DMS114 treated with DMSO at 0.1 percent for 48 hours (cell line): ENCODE measurements at regions not wholly inside any gene's neighbourhood (a gene's known extent, or its start where the extent isn't known, plus 50 kb on each side); places are given as distances from the start of the nearest gene placed in this dataset.
"Not testable (repeated sequence)": the region's sequence is repeated elsewhere in the genome, so short reads cannot be mapped to it uniquely, and the experiment has no call there.

Experiments used
- DNase-seq: peaks from one replicate; lab custom pipeline; 2025; ENCODE audit not compliant: unreplicated experiment; lab: John Stamatoyannopoulos, UW

DNA sequence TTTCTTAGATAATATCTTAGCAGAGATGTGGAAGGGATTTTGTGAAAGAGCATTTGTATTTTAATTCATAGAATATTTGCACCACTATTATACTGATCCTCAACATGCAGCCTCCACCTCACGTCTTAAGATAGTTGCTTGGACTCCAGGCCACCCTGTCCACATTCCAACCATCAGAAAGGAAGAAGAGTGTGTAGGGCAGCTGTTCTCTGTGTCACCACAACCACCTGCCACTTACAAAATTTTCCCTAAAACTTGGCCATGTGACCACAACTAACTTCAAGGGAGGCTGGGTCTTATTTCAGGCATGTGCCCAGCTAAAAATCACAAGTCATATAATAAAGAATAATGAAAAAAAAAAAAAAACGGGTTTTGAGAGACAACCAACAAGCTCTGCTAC is 528.1 kb downstream of the RAB28 start:
- DNase-seq: no peak

DNA sequence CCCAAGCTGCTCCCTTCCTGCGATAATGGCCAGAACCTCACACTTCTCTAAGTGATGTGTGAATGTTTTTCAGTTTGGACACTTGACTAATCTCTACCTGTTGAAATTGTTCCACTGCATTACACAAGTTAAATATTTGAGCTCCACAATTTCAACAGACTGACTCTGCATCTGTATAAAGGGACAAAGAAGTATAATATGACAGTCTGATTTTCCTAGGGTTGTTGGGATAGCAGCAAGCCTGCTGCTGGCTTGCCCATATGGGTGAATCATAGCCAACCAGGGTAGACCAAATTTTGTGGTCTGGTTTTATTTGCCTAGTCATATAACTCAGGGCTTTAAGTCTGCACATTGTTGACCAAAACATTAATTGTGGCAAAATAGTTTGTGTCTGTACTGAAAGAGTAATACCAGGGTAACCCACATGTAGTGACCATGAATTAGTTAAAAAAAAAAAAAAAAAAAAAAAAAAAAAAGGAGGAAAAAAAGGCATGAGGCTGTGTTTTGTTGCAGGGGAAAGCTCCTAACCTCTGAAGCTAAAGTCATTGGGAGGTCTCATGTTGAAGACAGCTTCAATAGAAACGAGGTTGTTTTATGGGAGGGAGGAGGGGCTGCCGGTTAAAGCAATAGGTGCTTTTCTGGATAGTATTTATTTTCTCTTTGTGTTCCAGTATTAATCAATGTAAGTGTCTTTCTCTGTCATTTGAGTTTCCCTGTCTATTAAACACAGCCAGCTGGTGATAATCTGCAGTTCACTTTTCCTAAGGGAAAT is 534.2 kb downstream of the RAB28 start:
- no peak for DNase-seq

DNA sequence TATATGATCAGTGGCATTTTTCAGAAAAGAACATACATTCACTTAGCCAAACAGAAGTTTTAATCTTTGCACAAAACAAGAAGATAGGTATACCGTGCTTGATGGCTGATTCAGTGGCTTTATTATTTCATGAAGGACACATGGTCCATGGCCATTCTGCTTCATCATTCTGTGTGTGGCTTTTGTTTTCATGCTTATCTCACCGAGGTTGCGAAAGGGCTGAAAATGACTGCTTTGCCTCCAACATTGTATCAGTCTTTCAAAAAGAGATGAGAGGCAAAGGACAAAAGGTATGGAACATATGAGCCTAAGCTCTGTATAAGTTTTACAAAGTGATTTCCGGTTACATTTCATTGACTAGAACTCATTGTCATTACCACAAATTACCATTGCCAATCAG is 541.1 kb downstream of the RAB28 start:
- no peak for DNase-seq

DNA sequence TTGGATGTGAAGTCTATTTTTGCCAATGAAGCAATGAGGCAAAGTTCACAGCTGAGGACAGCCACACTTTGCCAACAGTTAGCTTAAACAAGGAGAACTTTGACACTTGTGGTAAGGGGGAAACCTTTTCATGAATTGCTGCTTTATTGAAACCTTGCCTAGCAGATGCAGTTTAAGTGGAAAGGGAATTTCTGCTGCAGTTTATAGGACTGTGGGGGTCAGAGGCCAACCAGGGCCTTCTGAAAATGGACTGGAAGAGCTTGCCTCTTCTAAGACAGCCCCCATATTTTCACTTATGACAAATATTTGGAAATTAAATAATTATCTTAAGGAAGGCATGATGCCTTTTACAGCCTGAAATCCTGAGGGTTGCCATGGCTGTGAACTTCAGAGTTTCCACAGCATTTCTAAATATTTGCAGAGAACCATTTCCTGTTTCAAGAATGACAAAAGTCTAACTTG is 550.3 kb downstream of the RAB28 start:
- no peak for DNase-seq

DNA sequence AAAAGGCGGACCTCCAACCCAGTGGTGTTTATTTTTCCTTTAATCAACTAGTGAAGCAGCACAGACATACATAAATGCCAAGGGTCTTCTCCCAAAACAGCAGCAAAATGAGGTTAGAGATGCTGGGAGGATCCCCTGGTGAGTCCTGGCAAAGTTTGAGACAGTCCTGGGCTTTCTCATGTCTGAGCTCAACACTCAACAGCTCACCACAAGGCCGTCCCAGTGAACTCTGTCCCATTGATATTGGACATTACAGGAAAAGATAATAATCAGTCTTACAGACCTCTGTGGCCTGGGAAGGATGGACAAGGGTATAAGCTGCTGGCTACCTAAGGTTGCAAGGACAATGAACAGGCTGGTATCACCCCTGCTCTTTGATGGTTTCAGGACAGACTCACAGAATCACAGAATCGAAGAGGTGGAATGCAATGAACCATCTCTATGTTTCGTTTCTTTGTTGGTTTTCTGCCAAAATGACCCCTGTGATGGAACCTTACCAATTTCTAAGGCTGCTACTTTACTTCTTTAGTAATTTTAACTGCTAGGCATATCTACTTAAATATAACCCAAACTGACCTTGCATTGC is 551.8 kb downstream of the RAB28 start:
- no peak for DNase-seq

DNA sequence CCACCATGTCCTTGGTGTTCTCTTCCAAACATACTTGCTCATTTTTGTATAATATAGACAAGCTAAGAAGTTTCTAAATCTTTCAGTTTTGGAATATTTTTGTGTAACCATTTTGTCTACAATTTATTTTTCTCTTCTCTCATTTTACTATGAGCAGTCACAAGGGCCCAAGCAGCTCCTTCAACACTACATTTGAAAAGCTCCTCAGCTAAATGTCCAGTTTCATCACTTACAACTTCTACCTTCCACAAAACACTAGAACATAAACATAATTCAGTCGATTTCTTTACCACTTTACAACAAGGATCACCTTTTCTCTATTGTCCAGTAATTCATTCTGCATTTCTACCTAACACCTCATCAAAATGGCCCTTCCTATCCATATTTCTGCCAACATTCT is 554.4 kb downstream of the RAB28 start:
- no peak for DNase-seq

DNA sequence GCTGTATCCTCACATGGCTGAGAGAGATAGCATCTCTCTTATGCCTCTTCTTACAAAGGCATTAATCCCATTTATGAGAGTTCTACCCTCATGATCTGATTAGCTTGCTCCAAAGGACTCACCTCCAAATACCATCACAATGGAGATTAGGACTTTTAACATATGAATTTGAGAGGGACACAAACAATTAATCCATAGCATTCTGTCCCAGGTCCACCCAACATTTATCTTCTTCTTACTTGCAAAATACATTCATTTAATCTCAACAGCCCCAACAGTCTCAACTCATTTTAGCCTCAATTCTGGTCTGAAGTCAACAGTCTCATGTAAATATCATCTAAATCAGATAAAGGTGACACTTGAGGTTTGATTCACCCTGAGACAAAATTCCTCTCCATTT is 555.4 kb downstream of the RAB28 start:
- no peak for DNase-seq

DNA sequence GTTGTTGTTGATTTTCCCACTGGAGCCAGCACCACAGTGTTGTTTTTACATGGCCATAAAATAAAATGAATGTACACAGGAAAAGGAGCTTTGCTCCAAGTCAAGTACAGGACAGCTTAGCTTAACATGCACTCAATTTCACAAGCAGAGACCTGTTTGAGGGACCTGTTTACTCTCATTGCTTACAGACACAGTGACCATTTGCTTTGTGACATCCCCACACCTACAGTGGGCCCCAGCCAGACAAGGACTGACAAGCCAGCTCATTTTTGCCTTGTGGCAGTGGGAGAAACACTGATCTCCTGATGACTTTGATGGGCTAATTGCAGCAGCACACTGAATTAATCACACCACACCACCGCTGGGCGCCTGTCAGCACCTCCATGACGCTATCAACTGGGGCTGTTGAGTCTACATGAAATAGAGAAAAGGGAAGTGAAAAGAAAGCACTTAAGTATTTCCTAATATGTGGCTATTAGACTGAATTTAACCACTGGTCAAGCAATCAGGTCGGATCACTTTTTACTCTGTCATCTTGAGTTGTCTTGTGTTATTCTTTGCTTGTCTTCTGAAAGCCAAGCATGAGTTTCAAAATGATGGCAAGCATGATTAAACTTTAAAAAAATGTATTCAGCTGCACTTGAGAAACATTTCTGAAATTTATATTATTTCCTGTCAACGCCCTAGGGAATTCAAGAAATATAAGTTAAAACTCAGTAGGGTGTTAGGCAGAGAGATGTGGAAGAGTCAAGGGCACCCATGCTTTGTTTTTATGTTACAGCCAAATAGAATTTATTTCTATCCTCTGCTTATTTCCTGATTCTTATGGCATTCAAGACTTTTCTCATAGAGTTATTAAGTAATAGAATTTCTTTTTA is 557.7 kb downstream of the RAB28 start:
- no peak for DNase-seq

DNA sequence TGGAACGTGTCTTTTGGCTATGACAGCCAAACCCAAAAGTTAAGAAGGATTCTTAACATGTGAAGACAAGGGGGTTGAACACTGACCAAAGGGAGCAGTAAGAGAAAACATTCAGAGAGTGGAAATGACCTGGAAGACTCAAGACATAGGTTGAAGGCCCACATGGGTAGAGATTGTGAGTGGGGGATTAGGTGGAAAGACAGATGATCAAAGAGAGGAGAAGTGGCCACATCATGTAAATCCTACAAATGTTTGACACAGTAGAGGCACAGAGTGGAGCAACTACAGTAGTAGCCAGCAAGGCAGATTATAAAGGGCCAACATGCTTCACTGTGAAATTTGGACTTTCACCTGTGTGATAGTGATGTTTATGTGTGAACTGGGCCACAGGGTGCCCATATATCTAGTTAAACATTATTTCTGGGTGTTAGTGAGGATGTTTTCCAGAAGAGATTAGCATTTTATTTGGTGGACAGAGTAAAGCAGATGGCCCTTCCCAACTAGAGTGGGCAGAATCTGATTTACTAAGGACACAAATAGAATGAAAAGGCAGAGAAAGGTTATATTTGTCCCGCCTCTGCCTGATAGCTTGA is 559.3 kb downstream of the RAB28 start:
- no peak for DNase-seq

DNA sequence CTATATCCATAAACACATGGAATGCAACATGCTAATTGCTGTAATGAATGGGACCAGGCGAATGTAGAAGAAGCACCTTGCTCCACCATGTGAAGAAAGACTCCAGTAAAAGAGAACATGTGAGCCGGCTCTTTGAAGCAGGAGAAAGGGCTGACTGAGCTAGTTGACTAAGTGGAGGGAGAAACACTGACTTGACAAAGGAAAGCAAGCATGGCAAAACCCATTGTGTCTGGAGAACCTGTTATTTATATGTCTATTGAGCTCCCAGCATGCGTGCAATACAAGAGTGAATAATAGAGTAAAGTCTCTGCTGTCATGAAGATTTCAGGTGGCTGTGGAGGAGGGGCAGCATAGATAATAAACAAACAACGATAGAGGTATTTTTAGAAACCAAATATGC is 559.9 kb downstream of the RAB28 start:
- DNase-seq: no peak

DNA sequence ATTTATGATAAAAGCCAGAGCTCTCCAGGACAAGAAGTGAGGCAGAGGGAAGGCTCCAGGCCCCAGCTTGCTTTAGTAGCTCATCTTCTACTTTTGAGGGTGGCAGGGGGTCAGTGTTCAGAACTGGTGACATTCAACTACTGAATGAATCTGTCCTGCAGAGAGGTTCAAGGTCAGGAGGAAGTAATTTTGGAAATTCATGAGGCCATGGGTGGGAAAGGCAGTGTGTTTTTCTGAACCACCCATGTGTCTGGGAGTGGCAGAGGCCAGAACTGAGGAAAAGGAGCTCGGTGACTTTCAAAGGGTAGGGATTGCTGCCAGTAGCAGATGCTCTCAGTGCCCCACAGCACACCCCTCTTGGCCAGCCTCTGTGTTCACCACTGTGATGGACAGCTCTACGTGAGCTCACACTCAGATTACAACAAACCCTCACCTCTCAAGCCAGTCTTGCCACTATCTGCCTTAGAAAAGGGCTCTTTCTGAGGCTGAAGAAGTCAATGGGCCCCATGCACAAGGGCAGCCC is 571.2 kb downstream of the RAB28 start:
- no peak for DNase-seq

DNA sequence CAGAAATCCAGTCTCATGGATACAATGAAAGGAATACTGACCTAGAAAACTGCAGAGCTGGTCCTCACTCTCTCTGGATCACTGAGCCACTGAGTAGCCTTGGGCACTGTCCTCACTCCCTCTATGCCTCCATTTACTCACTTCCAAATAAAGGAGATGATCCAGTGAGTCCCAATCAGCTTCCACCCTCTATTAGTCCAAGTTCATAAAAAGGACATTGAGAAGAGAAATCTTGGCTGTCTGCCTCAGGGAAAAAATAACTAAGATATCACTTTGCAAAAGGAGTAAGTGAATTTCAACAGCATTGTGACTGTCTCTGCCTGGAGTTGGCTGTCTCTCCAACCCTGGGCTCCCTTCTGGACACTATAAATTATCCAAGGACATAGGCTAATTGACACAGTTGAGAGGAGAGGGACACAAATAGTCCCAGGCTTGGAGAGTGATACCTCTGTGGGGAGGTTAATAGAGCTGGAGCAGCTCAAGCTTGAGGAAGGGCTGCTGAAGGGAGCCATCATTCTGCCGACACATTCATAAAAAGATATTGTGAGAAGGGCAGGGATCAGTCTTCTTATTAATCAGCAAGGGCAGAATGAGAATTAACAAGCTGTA is 572.3 kb downstream of the RAB28 start:
- DNase-seq: no peak

DNA sequence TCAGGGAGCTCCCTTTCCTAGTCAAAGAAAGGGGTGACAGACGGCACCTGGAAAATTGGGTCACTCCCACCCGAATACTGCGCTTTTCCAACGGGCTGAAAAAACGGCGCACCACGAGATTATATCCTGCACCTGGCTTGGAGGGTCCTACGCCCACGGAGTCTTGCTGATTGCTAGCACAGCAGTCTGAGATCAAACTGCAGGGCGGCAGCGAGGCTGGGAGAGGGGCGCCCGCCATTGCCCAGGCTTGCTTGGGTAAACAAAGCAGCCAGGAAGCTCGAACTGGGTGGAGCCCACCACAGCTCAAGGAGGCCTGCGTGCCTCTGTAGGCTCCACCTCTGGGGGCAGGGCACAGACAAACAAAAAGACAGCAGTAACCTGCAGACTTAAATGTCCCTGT is 580.5 kb downstream of the RAB28 start:
- DNase-seq: not testable (repeated sequence)

DNA sequence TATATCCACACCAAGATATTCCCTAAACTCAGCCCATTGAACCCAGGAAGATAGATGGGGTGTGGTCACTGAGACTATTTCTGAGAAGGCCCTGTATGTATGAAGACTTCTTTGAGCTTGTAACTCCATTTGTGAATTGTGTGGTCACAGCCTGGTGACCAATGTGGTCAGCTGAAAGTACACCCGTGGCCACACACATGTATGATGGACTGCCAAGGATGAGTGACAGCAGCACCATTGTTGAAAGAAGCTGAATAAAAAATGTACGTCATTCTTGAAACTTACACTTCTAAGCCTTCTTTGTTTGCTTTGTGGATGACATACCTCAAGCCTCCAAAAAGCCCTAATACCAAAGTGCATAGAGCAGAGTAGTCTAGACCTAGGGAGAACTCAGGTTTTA is 581.4 kb downstream of the RAB28 start:
- DNase-seq: no peak

DNA sequence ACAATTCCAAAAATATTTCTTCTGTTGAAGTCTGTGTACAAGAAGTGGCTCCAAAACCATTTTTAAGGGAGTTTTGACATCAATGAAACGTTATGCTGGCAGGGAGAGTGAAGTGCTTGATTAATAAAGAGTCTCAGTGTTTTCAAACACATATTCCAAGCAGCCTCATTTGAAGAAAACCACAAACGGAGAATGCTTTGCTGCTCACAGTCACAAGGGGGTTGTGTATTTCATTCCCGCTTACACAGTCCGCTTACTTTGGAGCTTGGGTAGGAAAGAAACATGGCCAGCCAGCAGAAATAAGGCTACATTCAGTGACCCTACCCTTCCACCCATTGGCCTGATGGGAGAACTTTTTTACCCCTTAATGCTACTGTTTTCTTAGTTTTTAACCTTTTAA is 586.2 kb downstream of the RAB28 start:
- no peak for DNase-seq

DNA sequence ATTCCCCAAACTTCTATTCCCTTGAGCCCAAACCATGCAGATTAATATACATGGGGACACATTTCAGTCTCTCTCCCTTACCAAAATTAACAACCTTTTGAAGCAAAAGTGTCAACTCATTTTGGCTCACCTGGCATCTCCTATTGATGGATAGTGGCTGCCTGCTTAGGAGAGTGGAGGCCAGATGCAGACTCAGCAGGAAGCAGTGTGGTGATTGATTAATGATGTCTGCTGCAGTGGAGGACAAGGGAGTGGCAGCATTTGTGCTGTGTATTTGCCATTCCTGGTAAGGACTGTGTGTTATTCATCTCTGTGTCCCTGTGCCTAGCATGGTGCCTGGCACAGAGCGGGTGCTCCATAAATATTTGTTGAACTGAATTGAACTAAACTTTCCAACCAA is 590.1 kb downstream of the RAB28 start:
- DNase-seq: no peak

DNA sequence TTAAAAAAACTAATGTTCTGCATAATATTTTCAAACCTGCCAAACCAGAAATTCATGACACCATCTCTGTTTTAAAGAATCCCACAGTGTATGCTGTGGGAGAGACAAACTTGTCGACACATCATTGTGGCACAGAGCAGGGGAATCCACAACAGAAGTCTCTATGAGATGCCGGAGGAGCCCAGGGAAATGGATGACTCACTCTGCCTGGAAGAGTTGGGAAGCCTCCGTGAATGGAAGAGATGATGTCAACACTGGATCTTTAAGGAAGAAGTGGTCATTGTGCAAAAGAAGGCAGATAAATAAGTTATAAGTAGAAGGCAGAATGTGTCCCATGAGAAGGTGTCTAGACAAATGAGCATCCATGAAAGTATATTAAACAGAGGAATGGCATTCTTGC is 595.1 kb downstream of the RAB28 start:
- DNase-seq: no peak

DNA sequence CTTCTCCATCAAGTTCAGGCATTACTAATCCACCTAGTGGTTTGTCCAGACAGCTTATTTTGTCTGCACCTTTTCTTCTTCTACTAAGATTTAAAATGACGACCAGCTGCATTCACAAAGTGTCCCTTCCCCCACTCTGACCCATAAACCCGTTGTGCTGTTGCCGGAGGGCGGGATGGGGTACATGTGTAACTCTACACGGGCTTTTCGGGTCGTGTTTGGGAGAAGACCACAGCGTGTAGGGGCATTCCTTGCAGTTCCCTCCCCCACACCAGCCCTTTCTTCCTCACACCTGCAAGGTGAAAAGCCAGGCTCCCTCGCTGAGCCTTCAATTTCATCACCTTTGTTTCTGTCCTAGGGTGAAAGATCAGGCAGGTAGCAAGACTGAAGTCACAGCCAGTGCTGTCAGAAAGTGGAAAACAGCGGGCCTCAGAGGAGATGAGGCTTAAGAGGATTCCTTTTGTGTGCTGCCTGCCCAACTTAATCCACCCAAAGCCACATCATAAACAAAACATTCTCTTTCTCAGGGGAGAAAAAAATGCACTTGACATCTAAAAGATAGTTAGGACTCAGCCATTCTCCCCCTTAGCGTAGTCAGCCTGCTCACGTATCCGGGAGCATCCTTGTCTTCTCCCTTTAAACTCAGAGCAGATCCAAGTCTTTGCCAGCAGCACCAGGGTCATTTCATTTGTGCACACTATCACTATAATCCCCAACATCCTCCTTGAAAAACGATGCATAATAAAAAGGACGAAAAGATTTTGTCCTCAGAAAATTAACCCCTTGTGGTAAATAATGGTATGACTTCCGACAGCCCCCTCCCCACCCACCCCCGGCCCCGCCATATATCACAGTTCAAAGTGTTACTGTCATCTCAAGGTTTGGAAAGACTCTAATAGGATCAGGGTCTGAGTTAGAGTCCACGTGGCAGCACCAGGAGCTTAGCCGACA is 599.0 kb downstream of the RAB28 start:
- DNase-seq: no peak

DNA sequence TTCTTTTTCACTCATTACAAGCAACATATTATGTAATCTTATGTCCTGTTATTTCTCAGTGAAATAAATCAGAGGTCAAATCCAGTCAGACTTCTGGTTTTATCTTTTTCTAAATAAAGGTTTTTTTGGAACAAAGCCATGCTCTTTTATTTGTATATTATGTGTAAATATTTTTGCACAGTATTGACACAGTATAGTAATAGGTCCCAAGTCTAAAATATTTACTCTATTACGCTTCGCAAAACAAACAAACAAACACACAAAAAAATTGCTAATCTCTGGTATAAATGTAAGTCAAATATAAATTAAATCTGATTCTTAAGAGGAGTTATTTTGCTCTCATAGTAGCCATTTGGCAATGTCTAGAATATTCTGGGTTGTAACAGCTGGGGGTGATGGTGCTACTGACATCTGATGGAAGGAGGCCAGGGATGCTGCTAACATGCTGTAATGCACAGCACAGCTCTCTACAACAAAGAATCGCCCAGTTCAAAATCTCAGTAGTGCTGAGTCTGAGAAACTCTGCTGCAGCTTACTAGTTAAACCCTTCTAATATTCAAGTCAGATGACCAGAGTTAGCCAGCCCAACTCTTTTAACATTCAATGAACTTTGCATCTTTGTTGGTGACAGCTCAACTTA is 602.1 kb downstream of the RAB28 start:
- no peak for DNase-seq
